ENCODE measurements at regions not wholly inside any gene's neighbourhood (a gene's known extent, or its start where the extent isn't known, plus 50 kb on each side); places are given as distances from the start of the nearest gene placed in this dataset.

DNA sequence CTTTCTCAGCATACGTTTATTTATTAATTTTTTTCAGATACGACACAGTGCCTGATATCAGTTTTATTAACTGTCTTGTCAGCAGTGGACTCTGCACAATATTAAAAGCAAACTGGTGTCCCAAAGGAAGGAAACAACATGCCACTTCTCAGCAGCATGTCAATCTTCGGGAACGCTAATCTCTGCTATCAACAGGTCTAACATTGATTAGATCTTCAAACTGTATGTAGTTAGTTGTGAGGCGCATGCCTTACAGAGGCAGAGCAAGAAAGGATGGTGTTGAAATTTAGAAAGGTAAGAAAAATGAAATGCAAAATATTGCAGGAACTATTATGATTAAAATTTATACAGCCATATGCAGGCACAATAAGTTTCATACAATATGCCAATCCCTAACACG, 233.7 kb upstream of the NDST3 start:
- no peak for TF ChIP-seq POLR2AphosphoS5 (IDR thresholded peaks at IDR 0.05; ENCODE audit: low read depth, low read length)
- TF ChIP-seq POLR2A (IDR thresholded peaks at IDR 0.05; ENCODE audit: low read depth, low read length), result no peak
